ENCODE measurements at regions not wholly inside any gene's neighbourhood (a gene's known extent, or its start where the extent isn't known, plus 50 kb on each side); places are given as distances from the start of the nearest gene placed in this dataset.

GRCh38 chr13:64420181-64420580, 2810.0 kb downstream of the PCDH9 start:
- H3K4me1 ChIP-seq (ENCODE audit: low read depth), result no peaks in the 10 kb centered on the region
- no peak overlapping the region for H3K4me3 ChIP-seq
- H3K36me3 ChIP-seq, result no peaks in the 10 kb centered on the region
- DNase-seq (ENCODE audit: low read depth in 1 of 2, low spot score in 1 of 2), result no peak
- no peak for TF ChIP-seq CTCF (IDR thresholded peaks at IDR 0.05; ENCODE audit: low read depth, low read length)
- H3K27me3 ChIP-seq, result no peaks in the 10 kb centered on the region
- no peak overlapping the region for H3K27ac ChIP-seq
- no peaks in the 10 kb centered on the region for H3K9me3 ChIP-seq (ENCODE audit: low read depth)

- H3K36me3 ChIP-seq, result no peaks in the 10 kb centered on the region
- no peak for TF ChIP-seq CTCF (IDR thresholded peaks at IDR 0.05; ENCODE audit: low read depth, low read length)
- H3K27ac ChIP-seq, result no peak overlapping the region
- no peaks in the 10 kb centered on the region for H3K27me3 ChIP-seq
- H3K4me1 ChIP-seq (ENCODE audit: low read depth), result no peaks in the 10 kb centered on the region
- no peak overlapping the region for H3K4me3 ChIP-seq
- no peak for DNase-seq (ENCODE audit: low read depth in 1 of 2, low spot score in 1 of 2)
- no peaks in the 10 kb centered on the region for H3K9me3 ChIP-seq (ENCODE audit: low read depth)
Measured at GRCh38 chr13:64417581-64417980, 2812.6 kb downstream of the PCDH9 start.

GRCh38 chr13:64414381-64414780, 2815.8 kb downstream of the PCDH9 start:
- no peak for DNase-seq (ENCODE audit: low read depth in 1 of 2, low spot score in 1 of 2)
- no peak for TF ChIP-seq CTCF (IDR thresholded peaks at IDR 0.05; ENCODE audit: low read depth, low read length)
- Histone ChIP-seq H3K4me3 (no peak overlapping the region), H3K36me3 (no peaks in the 10 kb centered on the region), H3K9me3 (ENCODE audit: low read depth) (no peaks in the 10 kb centered on the region), H3K4me1 (ENCODE audit: low read depth) (no peaks in the 10 kb centered on the region), H3K27me3 (no peaks in the 10 kb centered on the region), H3K27ac (no peak overlapping the region)

GRCh38 chr13:64413529-64413928, 2816.6 kb downstream of the PCDH9 start:
- no peak for DNase-seq (ENCODE audit: low read depth in 1 of 2, low spot score in 1 of 2)
- Histone ChIP-seq H3K4me1 (ENCODE audit: low read depth) (no peaks in the 10 kb centered on the region), H3K27ac (no peak overlapping the region), H3K9me3 (ENCODE audit: low read depth) (no peaks in the 10 kb centered on the region), H3K27me3 (no peaks in the 10 kb centered on the region), H3K36me3 (no peaks in the 10 kb centered on the region), H3K4me3 (no peak overlapping the region)
- TF ChIP-seq CTCF (IDR thresholded peaks at IDR 0.05; ENCODE audit: low read depth, low read length), result no peak

DNA sequence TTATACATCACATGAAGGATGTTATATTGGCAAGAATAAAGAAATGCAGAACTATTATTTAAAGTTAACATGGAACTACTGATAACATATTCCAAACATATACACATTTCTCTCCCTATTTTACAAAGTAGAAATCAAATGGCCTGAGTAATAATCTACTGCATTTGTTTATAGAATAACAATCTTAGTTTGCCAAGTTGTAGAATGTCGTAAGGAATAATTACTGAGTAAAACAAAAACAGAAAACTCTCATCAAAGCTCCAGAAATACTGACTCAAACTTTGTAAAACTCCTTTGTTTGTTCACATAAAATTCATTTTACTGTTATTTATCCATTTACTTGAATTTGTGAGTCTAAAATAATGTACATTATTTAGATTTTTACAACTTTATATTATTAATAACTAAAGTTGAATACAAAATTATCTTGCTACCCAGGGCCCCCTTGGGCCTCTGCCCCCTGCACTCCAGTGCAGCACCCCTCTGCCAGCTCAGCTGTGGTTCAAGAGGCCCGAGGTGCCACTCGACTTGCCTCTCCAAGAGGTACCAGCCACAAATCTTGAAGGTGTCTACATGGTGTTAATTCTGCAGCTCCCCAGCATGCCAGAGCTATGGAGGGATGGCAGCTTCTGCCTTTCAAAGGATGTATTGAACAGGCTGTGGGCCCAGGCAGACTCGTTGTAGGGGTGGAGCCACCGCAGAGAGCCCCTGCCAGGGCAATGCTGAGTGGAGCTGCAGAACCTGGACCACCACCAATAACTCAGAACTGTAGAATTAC, 2819.7 kb downstream of the PCDH9 start:
- Histone ChIP-seq H3K36me3 (no peaks in the 10 kb centered on the region), H3K27me3 (no peaks in the 10 kb centered on the region), H3K9me3 (ENCODE audit: low read depth) (no peaks in the 10 kb centered on the region), H3K4me1 (ENCODE audit: low read depth) (no peaks in the 10 kb centered on the region), H3K4me3 (no peak overlapping the region), H3K27ac (no peak overlapping the region)
- no peak for DNase-seq (ENCODE audit: low read depth in 1 of 2, low spot score in 1 of 2)
- no peak for TF ChIP-seq CTCF (IDR thresholded peaks at IDR 0.05; ENCODE audit: low read depth, low read length)
